B cell (primary cell): ENCODE measurements at regions not wholly inside any gene's neighbourhood (a gene's known extent, or its start where the extent isn't known, plus 50 kb on each side); places are given as distances from the start of the nearest gene placed in this dataset.

ENCODE experiments used
- ATAC-seq: fragments of 200-7000 bp; cut with Tn5 transposase; one replicate; pipeline ENCODE4 v1.10.0; 2021; ENCODE audit warnings: low read depth, mild to moderate bottlenecking, moderate number of reproducible peaks, moderate library complexity
- CTCF ChIA-PET: fragments of 350-600 bp; sonication (Branson Sonifier 250); formaldehyde crosslinking; loops from one replicate; lab custom pipeline; 2021; ENCODE audit warnings: antibody characterized with exemption, inconsistent platforms; lab: Charles Lee
- POLR2A ChIA-PET: fragments of 350-600 bp; sonication (Branson Sonifier 250); formaldehyde crosslinking; loops from one replicate; lab custom pipeline; 2021; ENCODE audit warnings: antibody characterized with exemption; lab: Charles Lee
- DNase-seq: peaks from one replicate; pipeline ENCODE4 v3.0.0; 2013
- H2AFZ ChIP-seq: 2 replicates; pipeline ENCODE4 v1.6.1; 2012; ENCODE audit warnings: mild to moderate bottlenecking, low read depth, low read length; ENCODE audit not compliant: insufficient read depth, poor library complexity, severe bottlenecking
- H3K27ac ChIP-seq, 2 donors: 1 replicate in 1 of 2; 2 replicates in 1 of 2; pipeline ENCODE4 v1.5.1; 2012 to 2013; ENCODE audit warnings: low read length in 2 of 2, mild to moderate bottlenecking in 2 of 2, moderate library complexity in 1 of 2
- H3K27me3 ChIP-seq, 4 experiments: fragments of 200-600 bp in 1 of 4; sonication (generic) in 1 of 4; replicated peaks in 1 of 4; 1 replicate in 2 of 4; 2 replicates in 2 of 4; pipeline versions ENCODE4 v1.6.1 to v1.7.0; 2013 to 2016; ENCODE audit warnings: low read length in 3 of 4, mild to moderate bottlenecking in 2 of 4, mixed read lengths in 1 of 4, moderate library complexity in 1 of 4; ENCODE audit not compliant: insufficient read depth in 4 of 4, control insufficient read depth in 3 of 4; ENCODE audit errors: control extremely low read depth in 1 of 4
- H3K36me3 ChIP-seq, 2 experiments: replicated peaks in 1 of 2; 1 replicate in 1 of 2; 2 replicates in 1 of 2; pipeline versions ENCODE4 v1.6.1 to v1.7.1; 2013; ENCODE audit warnings: low read length in 1 of 2; ENCODE audit not compliant: insufficient read depth in 2 of 2, control insufficient read depth in 1 of 2; ENCODE audit errors: control extremely low read depth in 1 of 2, extremely low read depth in 1 of 2
- H3K4me1 ChIP-seq, 2 donors: fragments of 200-600 bp in 1 of 2; sonication (generic) in 1 of 2; 1 replicate in 1 of 2; 2 replicates in 1 of 2; pipeline versions ENCODE4 v1.5.1 to v1.6.1; 2013 to 2017; ENCODE audit warnings: low read length in 2 of 2; ENCODE audit not compliant: control insufficient read depth in 2 of 2, insufficient read depth in 2 of 2
- H3K4me2 ChIP-seq: replicated peaks from 2 replicates; pipeline ENCODE3; 2012; ENCODE audit warnings: mild to moderate bottlenecking, low read depth, low read length; ENCODE audit not compliant: poor library complexity, severe bottlenecking
- H3K4me3 ChIP-seq, 5 experiments: fragments of 200-600 bp in 1 of 5; sonication (generic) in 1 of 5; 1 replicate in 3 of 5; 2 replicates in 2 of 5; pipeline versions ENCODE4 v1.5.1 to v1.7.0; 2011 to 2016; ENCODE audit warnings: low read length in 4 of 5, mild to moderate bottlenecking in 4 of 5, low read depth in 2 of 5, control low read depth in 1 of 5, moderate library complexity in 1 of 5; ENCODE audit not compliant: insufficient read depth in 1 of 5; ENCODE audit errors: control extremely low read depth in 1 of 5, extremely low read depth in 1 of 5
- H3K79me2 ChIP-seq: fragments of 200-600 bp; sonication (generic); one replicate; pipeline ENCODE4 v1.6.0; 2016; ENCODE audit warnings: low read length; ENCODE audit not compliant: control insufficient read depth, insufficient read depth
- H3K9ac ChIP-seq: fragments of 200-600 bp; sonication (generic); 2 replicates; pipeline ENCODE4 v1.6.1; 2017; ENCODE audit warnings: mild to moderate bottlenecking, low read length, moderate library complexity
- H3K9me3 ChIP-seq, 3 donors: one replicate each; pipeline versions ENCODE4 v1.6.1 to v1.7.1; 2013; ENCODE audit warnings: low read length in 2 of 3; ENCODE audit not compliant: control insufficient read depth in 2 of 3, insufficient read depth in 1 of 3; ENCODE audit errors: control extremely low read depth in 1 of 3
- H4K20me1 ChIP-seq: 2 replicates; pipeline ENCODE4 v1.6.0; 2012; ENCODE audit warnings: mild to moderate bottlenecking, low read length; ENCODE audit not compliant: insufficient read depth, control insufficient read depth, poor library complexity, severe bottlenecking
- H3K27ac Mint-ChIP-seq: one replicate; pipeline ENCODE4 v1.8.0; 2021; ENCODE audit warnings: mixed read lengths
- H3K27me3 Mint-ChIP-seq: one replicate; pipeline ENCODE4 v1.8.0; 2021; ENCODE audit warnings: mixed read lengths
- H3K4me1 Mint-ChIP-seq: one replicate; pipeline ENCODE4 v1.8.0; 2021; ENCODE audit warnings: mixed read lengths
- H3K4me3 Mint-ChIP-seq: one replicate; pipeline ENCODE4 v1.8.0; 2021; ENCODE audit warnings: mixed read lengths
- H3K9me3 Mint-ChIP-seq: one replicate; pipeline ENCODE4 v1.8.0; 2022; ENCODE audit warnings: mixed read lengths; ENCODE audit not compliant: insufficient read depth
- EZH2 ChIP-seq: IDR thresholded peaks from 2 replicates; pipeline ENCODE4 v1.6.1; 2012; ENCODE audit warnings: borderline replicate concordance, low read depth, mild to moderate bottlenecking, moderate library complexity, low read length; ENCODE audit not compliant: insufficient read depth, poor library complexity, severe bottlenecking
- WGBS: methylation state at CpG from one replicate; pipeline ENCODE4 v1.1.5; 2013; ENCODE audit warnings: missing lambda C conversion rate; ENCODE audit not compliant: insufficient coverage; 5-methylcytosine and 5-hydroxymethylcytosine counted together
- intact Hi-C: fragments of 100-400 bp; cut with micrococcal nuclease; formaldehyde crosslinking; loops from one replicate; pipeline ENCODE4 v1.10.0; 2022
- TF ChIP-seq, protein P1 (sequence below): fragments of 200-600 bp; IDR thresholded peaks from one replicate; pipeline ENCODE4 v1.8.0; 2022; ENCODE audit warnings: antibody characterized with exemption, mild to moderate bottlenecking

DNA sequence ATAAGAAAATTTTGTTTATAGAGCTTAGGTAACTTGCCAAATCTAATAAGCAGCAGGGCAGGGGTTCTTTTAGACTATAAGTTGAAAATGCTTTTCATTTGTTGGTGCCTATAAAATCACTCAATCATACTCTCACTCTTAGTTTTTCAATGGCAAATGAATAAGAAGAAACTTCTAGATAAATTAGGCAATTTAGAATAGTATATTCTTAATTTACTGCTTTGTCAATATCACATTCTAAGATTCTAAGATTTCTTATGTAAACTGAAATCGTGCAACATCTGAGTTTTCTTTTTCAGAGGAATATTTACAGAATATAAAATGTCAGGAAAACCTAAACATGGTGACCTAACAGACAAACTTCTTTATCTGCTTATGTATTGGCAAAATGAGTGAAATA, 849.0 kb downstream of the DTWD2 start:
- DNase-seq (no peak), ATAC-seq (no peak)
- H3K4me1 Mint-ChIP-seq: no peaks in the 10 kb centered on the region
- WGBS: no CpG with 5 or more reads among the region's 1 CpG
- no peak overlapping the region for H3K27ac ChIP-seq
- H3K36me3 ChIP-seq: no peaks in the 10 kb centered on the region
- no peaks in the 10 kb centered on the region for H3K79me2 ChIP-seq
- no peak overlapping the region for H3K4me3 ChIP-seq
- no peak overlapping the region for H3K9ac ChIP-seq
- TF ChIP-seq, protein P1, sequence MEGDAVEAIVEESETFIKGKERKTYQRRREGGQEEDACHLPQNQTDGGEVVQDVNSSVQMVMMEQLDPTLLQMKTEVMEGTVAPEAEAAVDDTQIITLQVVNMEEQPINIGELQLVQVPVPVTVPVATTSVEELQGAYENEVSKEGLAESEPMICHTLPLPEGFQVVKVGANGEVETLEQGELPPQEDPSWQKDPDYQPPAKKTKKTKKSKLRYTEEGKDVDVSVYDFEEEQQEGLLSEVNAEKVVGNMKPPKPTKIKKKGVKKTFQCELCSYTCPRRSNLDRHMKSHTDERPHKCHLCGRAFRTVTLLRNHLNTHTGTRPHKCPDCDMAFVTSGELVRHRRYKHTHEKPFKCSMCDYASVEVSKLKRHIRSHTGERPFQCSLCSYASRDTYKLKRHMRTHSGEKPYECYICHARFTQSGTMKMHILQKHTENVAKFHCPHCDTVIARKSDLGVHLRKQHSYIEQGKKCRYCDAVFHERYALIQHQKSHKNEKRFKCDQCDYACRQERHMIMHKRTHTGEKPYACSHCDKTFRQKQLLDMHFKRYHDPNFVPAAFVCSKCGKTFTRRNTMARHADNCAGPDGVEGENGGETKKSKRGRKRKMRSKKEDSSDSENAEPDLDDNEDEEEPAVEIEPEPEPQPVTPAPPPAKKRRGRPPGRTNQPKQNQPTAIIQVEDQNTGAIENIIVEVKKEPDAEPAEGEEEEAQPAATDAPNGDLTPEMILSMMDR: no peak
- TF ChIP-seq EZH2: no peak
- ChIA-PET POLR2A (no interaction called here), CTCF (no interaction called here)
- no peaks in the 10 kb centered on the region for H3K4me1 ChIP-seq
- intact Hi-C loops: no loop called here
- no peaks in the 10 kb centered on the region for H3K27me3 ChIP-seq
- H2AFZ ChIP-seq: no peak overlapping the region
- no peak overlapping the region for H3K4me2 ChIP-seq
- no peak overlapping the region for H3K27ac Mint-ChIP-seq
- H3K9me3 ChIP-seq: no peaks in the 10 kb centered on the region
- H4K20me1 ChIP-seq: no peaks in the 10 kb centered on the region
- H3K4me3 Mint-ChIP-seq: no peak overlapping the region
- no peaks in the 10 kb centered on the region for H3K9me3 Mint-ChIP-seq
- no peaks in the 10 kb centered on the region for H3K27me3 Mint-ChIP-seq

DNA sequence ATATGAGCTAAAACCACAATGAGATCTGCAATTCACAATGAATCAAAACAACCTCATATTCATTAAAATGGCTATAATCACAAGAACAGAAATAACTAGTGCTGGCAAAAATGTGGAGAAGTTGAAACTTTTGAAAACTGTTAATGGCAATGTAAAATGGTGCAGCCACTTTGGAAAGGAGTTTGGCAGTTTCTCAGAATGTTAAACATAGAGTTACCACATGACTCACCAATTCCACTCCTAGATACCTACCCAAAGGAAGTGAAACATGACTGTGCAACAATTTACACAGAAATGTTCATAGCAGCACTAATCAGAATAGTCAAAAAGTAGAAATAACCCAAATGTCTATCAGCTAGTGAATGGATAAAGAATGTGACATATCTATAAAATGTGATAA, 862.2 kb downstream of the DTWD2 start:
- H3K4me1 ChIP-seq: no peaks in the 10 kb centered on the region
- peaks cover 2% of the 10 kb centered on the region for H3K9me3 Mint-ChIP-seq
- no peaks in the 10 kb centered on the region for H3K27me3 ChIP-seq
- intact Hi-C loops: no loop called here
- H3K27me3 Mint-ChIP-seq: no peaks in the 10 kb centered on the region
- no peaks in the 10 kb centered on the region for H4K20me1 ChIP-seq
- H3K79me2 ChIP-seq: no peaks in the 10 kb centered on the region
- H3K9me3 ChIP-seq: no peaks in the 10 kb centered on the region
- no peaks in the 10 kb centered on the region for H3K4me1 Mint-ChIP-seq
- no peaks in the 10 kb centered on the region for H3K36me3 ChIP-seq
- DNase-seq: no peak
- no peak for ATAC-seq
- H3K4me3 Mint-ChIP-seq: no peak overlapping the region
- no peak overlapping the region for H2AFZ ChIP-seq
- no peak overlapping the region for H3K9ac ChIP-seq
- ChIA-PET POLR2A (no interaction called here), CTCF (no interaction called here)
- TF ChIP-seq, protein P1: no peak
- TF ChIP-seq EZH2: no peak
- no peak overlapping the region for H3K4me3 ChIP-seq
- no peak overlapping the region for H3K4me2 ChIP-seq
- H3K27ac Mint-ChIP-seq: no peak overlapping the region
- H3K27ac ChIP-seq: no peak overlapping the region
